OCI-LY3 (cell line): ENCODE measurements at regions not wholly inside any gene's neighbourhood (a gene's known extent, or its start where the extent isn't known, plus 50 kb on each side); places are given as distances from the start of the nearest gene placed in this dataset.

Source experiments
- EZH2phosphoT487 ChIP-seq: fragments of 200-600 bp; shearing (Covaris generic); IDR thresholded peaks from 2 replicates; pipeline ENCODE4 v1.6.1; 2018; ENCODE audit warnings: antibody characterized with exemption, mixed run types, low read depth
- TF ChIP-seq, protein P1 (sequence below): fragments of 200-600, 300-600 bp; sonication (generic); IDR thresholded peaks from 2 replicates; pipeline ENCODE4 v1.5.1; 2014; ENCODE audit warnings: antibody characterized with exemption, low read length, low read depth

DNA sequence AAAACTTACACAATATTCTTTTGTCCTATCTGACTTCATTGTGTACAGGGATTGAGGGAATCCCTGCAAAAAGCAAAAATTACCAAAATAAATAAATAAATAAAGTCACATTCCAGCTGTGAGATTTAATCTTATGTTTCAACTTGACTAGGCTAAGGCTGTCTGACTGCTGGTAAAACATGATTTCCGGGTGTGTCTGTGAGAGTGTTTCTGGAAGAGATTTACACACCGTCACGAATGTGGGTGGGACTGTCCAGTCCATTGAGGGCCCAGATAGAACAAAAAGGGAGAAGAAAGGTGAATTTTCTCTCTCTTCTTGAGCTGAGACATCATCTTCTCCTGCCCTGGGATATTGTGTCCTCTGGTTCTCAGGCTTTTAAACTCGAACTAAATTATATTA lies 166.1 kb downstream of the LIG4 start:
- TF ChIP-seq EZH2phosphoT487 = no peak
- TF ChIP-seq, protein P1, sequence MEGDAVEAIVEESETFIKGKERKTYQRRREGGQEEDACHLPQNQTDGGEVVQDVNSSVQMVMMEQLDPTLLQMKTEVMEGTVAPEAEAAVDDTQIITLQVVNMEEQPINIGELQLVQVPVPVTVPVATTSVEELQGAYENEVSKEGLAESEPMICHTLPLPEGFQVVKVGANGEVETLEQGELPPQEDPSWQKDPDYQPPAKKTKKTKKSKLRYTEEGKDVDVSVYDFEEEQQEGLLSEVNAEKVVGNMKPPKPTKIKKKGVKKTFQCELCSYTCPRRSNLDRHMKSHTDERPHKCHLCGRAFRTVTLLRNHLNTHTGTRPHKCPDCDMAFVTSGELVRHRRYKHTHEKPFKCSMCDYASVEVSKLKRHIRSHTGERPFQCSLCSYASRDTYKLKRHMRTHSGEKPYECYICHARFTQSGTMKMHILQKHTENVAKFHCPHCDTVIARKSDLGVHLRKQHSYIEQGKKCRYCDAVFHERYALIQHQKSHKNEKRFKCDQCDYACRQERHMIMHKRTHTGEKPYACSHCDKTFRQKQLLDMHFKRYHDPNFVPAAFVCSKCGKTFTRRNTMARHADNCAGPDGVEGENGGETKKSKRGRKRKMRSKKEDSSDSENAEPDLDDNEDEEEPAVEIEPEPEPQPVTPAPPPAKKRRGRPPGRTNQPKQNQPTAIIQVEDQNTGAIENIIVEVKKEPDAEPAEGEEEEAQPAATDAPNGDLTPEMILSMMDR = no peak
